GM21447 (cell line): ENCODE measurements at regions not wholly inside any gene's neighbourhood (a gene's known extent, or its start where the extent isn't known, plus 50 kb on each side); places are given as distances from the start of the nearest gene placed in this dataset.

Experiments
- ATAC-seq: cut with Tn5 transposase; IDR thresholded peaks from one replicate; pipeline ENCODE4 v1.9.1; 2021; ENCODE audit not compliant: unreplicated experiment

- no peak for ATAC-seq
These were observed 411.8 kb downstream of the PLPP3 start for GRCh38 chr1:56167596-56167995.

GRCh38 chr1:56160773-56161315 lies 418.5 kb downstream of the PLPP3 start:
- no peak for ATAC-seq

- no peak for ATAC-seq
These were observed 422.1 kb downstream of the PLPP3 start for GRCh38 chr1:56156971-56157876.

- ATAC-seq, result no peak
These were observed 426.1 kb downstream of the PLPP3 start for GRCh38 chr1:56153276-56153675.

- ATAC-seq, result no peak
These were observed 426.7 kb downstream of the PLPP3 start for GRCh38 chr1:56152635-56153034.

GRCh38 chr1:56151402-56151801 lies 428.0 kb downstream of the PLPP3 start:
- ATAC-seq, result no peak

- no peak for ATAC-seq
These were observed 428.7 kb downstream of the PLPP3 start for GRCh38 chr1:56150441-56151215.

GRCh38 chr1:56149761-56150160 lies 429.6 kb downstream of the PLPP3 start:
- ATAC-seq, result no peak

- ATAC-seq, result no peak
These were observed 430.8 kb downstream of the PLPP3 start for GRCh38 chr1:56148326-56149193.

- ATAC-seq, result no peak
These were observed 431.9 kb downstream of the PLPP3 start for GRCh38 chr1:56147459-56147858.

- no peak for ATAC-seq
These were observed 432.3 kb downstream of the PLPP3 start for GRCh38 chr1:56147034-56147433.

- ATAC-seq, result no peak
These were observed 432.9 kb downstream of the PLPP3 start for GRCh38 chr1:56146449-56146848.

- no peak for ATAC-seq
These were observed 433.8 kb downstream of the PLPP3 start for GRCh38 chr1:56145581-56145980.

GRCh38 chr1:56142301-56142700 lies 437.1 kb downstream of the PLPP3 start:
- no peak for ATAC-seq

- no peak for ATAC-seq
These were observed 439.5 kb downstream of the PLPP3 start for GRCh38 chr1:56139836-56140235.

GRCh38 chr1:56137521-56138505 lies 441.6 kb downstream of the PLPP3 start:
- ATAC-seq, result no peak

- no peak for ATAC-seq
These were observed 442.3 kb downstream of the PLPP3 start for GRCh38 chr1:56137090-56137489.

- ATAC-seq, result peak; percentile 19
These were observed 443.6 kb downstream of the PLPP3 start for GRCh38 chr1:56135864-56136147.

GRCh38 chr1:56135069-56135863 lies 444.1 kb downstream of the PLPP3 start:
- peak; percentile 50 for ATAC-seq
